IPS DF 6.9 (cell line): ENCODE measurements at regions not wholly inside any gene's neighbourhood (a gene's known extent, or its start where the extent isn't known, plus 50 kb on each side); places are given as distances from the start of the nearest gene placed in this dataset.
"Not testable (repeated sequence)": the region's sequence is repeated elsewhere in the genome, so short reads cannot be mapped to it uniquely, and the experiment has no call there.

Experiments
- DNase-seq: peaks from one replicate; pipeline ENCODE4 v3.0.0-alpha.2; 2013; ENCODE audit warnings: low read depth, low spot score
- H3K27ac ChIP-seq: one replicate; pipeline ENCODE4 v1.5.1; 2013; ENCODE audit warnings: low read length, control low read depth
- H3K27me3 ChIP-seq: 2 replicates; pipeline ENCODE4 v1.6.1; 2013; ENCODE audit warnings: mild to moderate bottlenecking, low read length; ENCODE audit not compliant: control insufficient read depth, insufficient read depth
- H3K36me3 ChIP-seq: 2 replicates; pipeline ENCODE4 v1.6.1; 2013; ENCODE audit warnings: low read length; ENCODE audit not compliant: control insufficient read depth, insufficient read depth
- H3K4me1 ChIP-seq: 2 replicates; pipeline ENCODE4 v1.6.1; 2013; ENCODE audit warnings: low read length; ENCODE audit not compliant: control insufficient read depth, insufficient read depth
- H3K4me3 ChIP-seq: 2 replicates; pipeline ENCODE4 v1.5.1; 2013; ENCODE audit warnings: mild to moderate bottlenecking, low read length
- H3K9me3 ChIP-seq: 2 replicates; pipeline ENCODE4 v1.6.1; 2013; ENCODE audit warnings: low read length, inconsistent platforms; ENCODE audit not compliant: control insufficient read depth, insufficient read depth
- WGBS: extraction: QIAGEN DNeasy Blood & Tissue Kit; methylation state at CpG from one replicate; pipeline ENCODE4 v1.1.7; 2013; ENCODE audit warnings: mixed read lengths, missing lambda C conversion rate; ENCODE audit not compliant: insufficient read length, insufficient coverage; 5-methylcytosine and 5-hydroxymethylcytosine counted together

DNA sequence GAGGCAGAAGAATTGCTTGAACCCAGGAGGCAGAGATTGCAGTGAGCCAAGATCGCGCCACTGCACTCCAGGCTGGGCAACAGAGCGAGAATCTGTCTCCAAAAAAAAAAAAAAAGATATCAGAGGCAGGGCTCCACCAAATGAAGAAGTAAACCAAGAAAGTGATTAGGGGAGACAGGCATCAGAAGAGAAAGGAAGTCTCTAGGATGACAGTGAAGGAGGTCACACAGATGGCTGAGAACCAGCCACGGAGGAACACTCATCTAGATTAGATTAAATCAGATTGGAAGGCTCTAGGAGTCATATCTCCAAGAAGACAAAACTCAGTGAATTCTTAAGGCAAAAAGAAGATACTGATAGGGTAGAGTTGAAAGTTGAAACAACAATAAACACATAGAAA, 102.2 kb upstream of the CCDC28A start:
- Histone ChIP-seq H3K4me1 (0 out of 2 replicates have a peak, but pooled peaks cover 1% of the 10 kb centered on the region), H3K9me3 (no peaks in the 10 kb centered on the region), H3K4me3 (no peak overlapping the region), H3K27me3 (no peaks in the 10 kb centered on the region; the same call in 1 of the 2 replicates), H3K27ac (no peak overlapping the region), H3K36me3 (no peaks in the 10 kb centered on the region)
- no peak for DNase-seq
- WGBS = no CpG with 5 or more reads among the region's 4 CpGs

GRCh38 chr6:138673346-138674014, 100.1 kb upstream of the CCDC28A start:
- no peaks in the 10 kb centered on the region for H3K9me3 ChIP-seq
- DNase-seq = no peak
- no peak overlapping the region for H3K27ac ChIP-seq
- peaks cover 1% of the 10 kb centered on the region; the same call in 1 of the 2 replicates for H3K4me1 ChIP-seq
- no peaks in the 10 kb centered on the region for H3K36me3 ChIP-seq
- no CpG with 5 or more reads among the region's 2 CpGs for WGBS
- no peaks in the 10 kb centered on the region; the same call in 1 of the 2 replicates for H3K27me3 ChIP-seq
- no peak overlapping the region for H3K4me3 ChIP-seq

- not testable (repeated sequence) for H3K27me3 ChIP-seq, H3K36me3 ChIP-seq, H3K9me3 ChIP-seq, H3K4me3 ChIP-seq, H3K27ac ChIP-seq, DNase-seq, H3K4me1 ChIP-seq
- WGBS = no CpG with 5 or more reads among the region's 4 CpGs
Observed at GRCh38 chr6:138674444-138674843, 99.1 kb upstream of the CCDC28A start.

DNA sequence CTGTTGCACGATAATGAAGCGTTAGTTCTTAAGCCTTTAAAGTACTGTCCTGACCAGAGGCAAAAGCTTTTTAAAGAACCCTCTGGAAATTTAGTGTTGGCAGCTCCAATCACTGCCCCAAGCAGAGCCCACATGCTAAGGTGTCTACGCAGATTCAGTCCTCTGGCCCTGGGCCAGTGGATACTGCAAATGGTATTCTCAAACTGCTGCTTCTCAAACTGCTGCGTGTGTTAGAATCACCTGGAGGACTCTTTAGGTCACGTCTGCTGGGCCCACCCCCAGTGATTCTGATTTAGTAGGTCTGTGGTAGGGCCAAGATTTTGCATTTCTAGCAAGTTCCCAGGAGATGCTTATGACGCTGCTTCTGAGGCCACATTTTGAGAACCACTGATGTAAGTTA, 96.0 kb upstream of the CCDC28A start:
- no CpG with 5 or more reads among the region's 6 CpGs for WGBS

DNA sequence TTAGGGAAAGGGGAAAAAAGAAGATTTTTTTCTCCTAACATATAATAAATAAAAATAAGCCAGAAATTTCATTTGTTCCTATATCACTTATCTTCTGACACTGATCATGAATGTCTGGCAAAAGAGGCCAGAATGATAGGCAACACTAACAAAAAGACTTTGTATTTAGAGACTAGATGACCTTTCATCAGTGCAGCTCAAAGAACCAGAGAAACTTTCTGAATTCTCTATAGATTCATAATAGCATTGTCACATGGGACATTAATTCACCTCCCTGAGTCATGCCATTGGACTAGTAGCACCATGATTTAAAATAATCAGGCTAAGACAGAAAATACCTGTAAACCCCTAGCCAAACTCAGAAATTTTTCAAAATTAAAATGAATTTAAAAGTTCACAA, 95.4 kb upstream of the CCDC28A start:
- Histone ChIP-seq H3K36me3 (no peaks in the 10 kb centered on the region), H3K27me3 (no peaks in the 10 kb centered on the region), H3K4me1 (no peaks in the 10 kb centered on the region; the same call in 1 of the 2 replicates), H3K27ac (no peak overlapping the region), H3K4me3 (no peak overlapping the region), H3K9me3 (no peaks in the 10 kb centered on the region)
- DNase-seq = no peak

More for the DNA sequence above, 96.0 kb upstream of the CCDC28A start:
- no peaks in the 10 kb centered on the region for H3K36me3 ChIP-seq
- H3K4me3 ChIP-seq = no peak overlapping the region
- no peaks in the 10 kb centered on the region for H3K27me3 ChIP-seq
- H3K4me1 ChIP-seq = no peaks in the 10 kb centered on the region; the same call in 1 of the 2 replicates
- no peaks in the 10 kb centered on the region for H3K9me3 ChIP-seq
- H3K27ac ChIP-seq = no peak overlapping the region
- DNase-seq = no peak

DNA sequence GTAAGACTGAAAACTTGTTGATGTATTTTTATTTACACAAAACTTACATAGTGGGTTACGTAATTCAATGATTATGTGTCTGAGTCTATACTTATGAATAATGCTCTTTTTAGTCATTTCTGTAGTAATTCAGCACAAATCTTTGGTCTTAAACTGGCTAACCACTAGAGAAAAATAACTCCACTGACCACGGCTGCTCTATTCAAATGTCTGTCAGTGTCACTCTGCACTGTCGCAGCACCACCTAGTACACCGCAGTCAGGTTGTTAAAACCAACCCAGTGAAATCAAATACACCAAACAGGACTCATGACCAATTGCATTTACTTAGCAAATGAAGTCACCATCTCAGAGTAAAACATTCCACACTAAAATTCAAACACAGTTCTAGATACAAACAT, 93.5 kb upstream of the CCDC28A start:
- Histone ChIP-seq H3K4me3 (no peak overlapping the region), H3K27ac (no peak overlapping the region), H3K9me3 (no peaks in the 10 kb centered on the region), H3K4me1 (no peaks in the 10 kb centered on the region; the same call in 1 of the 2 replicates), H3K27me3 (no peaks in the 10 kb centered on the region), H3K36me3 (no peaks in the 10 kb centered on the region)
- no CpG with 5 or more reads among the region's 4 CpGs for WGBS
- no peak for DNase-seq

DNA sequence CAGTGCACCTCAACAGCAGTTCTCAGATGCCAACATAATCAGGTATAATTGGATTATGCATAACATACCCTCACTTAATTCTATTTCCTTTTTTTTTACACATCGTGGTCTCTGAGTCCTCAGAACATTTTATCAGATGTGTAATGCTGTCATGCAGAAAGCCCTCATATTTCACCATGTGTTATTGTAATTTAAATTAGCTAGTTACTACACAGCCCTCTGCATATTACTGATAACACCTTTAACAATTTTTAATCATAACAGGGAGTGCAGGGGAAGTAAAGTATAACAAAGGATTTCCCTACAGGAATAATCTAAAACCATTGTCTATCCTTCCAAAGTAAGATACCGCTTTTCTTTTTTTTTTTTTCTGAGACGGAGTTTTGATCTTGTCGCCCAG, 91.9 kb upstream of the CCDC28A start:
- Histone ChIP-seq H3K27ac (no peak overlapping the region), H3K27me3 (no peaks in the 10 kb centered on the region), H3K36me3 (no peaks in the 10 kb centered on the region), H3K9me3 (no peaks in the 10 kb centered on the region), H3K4me3 (no peak overlapping the region), H3K4me1 (no peaks in the 10 kb centered on the region; the same call in 1 of the 2 replicates)
- no peak for DNase-seq
- WGBS = no CpG with 5 or more reads among the region's 4 CpGs

- no CpG with 5 or more reads among the region's 26 CpGs for WGBS
- Histone ChIP-seq H3K36me3 (no peaks in the 10 kb centered on the region), H3K4me3 (no peak overlapping the region), H3K27me3 (no peaks in the 10 kb centered on the region), H3K4me1 (no peaks in the 10 kb centered on the region), H3K27ac (no peak overlapping the region), H3K9me3 (no peaks in the 10 kb centered on the region)
- no peak for DNase-seq
Observed at GRCh38 chr6:138682704-138683527, 90.7 kb upstream of the CCDC28A start.

- H3K27ac ChIP-seq = no peak overlapping the region
- no peak overlapping the region for H3K4me3 ChIP-seq
- H3K36me3 ChIP-seq = no peaks in the 10 kb centered on the region
- no peak for DNase-seq
- H3K9me3 ChIP-seq = no peaks in the 10 kb centered on the region
- WGBS = no CpG with 5 or more reads among the region's 2 CpGs
- H3K27me3 ChIP-seq = no peaks in the 10 kb centered on the region
- H3K4me1 ChIP-seq = no peaks in the 10 kb centered on the region
Observed at GRCh38 chr6:138685257-138685656, 88.3 kb upstream of the CCDC28A start.

DNA sequence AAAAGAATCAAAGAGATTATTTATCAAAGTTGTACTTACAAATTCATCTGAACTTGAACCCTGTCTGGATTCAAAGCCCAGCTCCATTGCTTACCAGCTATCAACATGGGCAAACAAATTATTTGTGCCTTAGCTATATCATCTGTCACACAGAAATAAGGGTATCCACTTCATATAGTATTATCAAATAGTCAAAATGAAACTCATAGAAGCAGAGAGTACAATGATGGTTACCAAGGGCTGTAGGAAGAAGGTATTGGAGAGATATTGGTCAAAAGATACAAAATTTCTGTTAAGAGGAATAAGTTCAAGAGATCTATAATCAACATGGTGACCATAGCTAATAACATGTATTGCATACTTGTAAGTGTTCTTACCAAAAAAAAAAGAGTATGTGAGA, 87.8 kb upstream of the CCDC28A start:
- Histone ChIP-seq H3K4me1 (no peaks in the 10 kb centered on the region), H3K27me3 (no peaks in the 10 kb centered on the region), H3K36me3 (no peaks in the 10 kb centered on the region), H3K9me3 (no peaks in the 10 kb centered on the region), H3K4me3 (no peak overlapping the region), H3K27ac (no peak overlapping the region)
- DNase-seq = no peak
